Progenitor cell of endocrine pancreas (in vitro differentiated cells): ENCODE measurements at regions not wholly inside any gene's neighbourhood (a gene's known extent, or its start where the extent isn't known, plus 50 kb on each side); places are given as distances from the start of the nearest gene placed in this dataset.

Experiments
- DNase-seq: peaks from one replicate; pipeline ENCODE4 v3.0.0; 2021; ENCODE audit warnings: low spot score; ENCODE audit not compliant: unreplicated experiment
- H3K27ac Mint-ChIP-seq: 2 replicates; pipeline ENCODE4 v1.8.0; 2021; ENCODE audit warnings: mild to moderate bottlenecking, moderate library complexity, mixed read lengths
- H3K27me3 Mint-ChIP-seq: 2 replicates; pipeline ENCODE4 v1.8.0; 2021; ENCODE audit warnings: mixed read lengths
- H3K36me3 Mint-ChIP-seq: 2 replicates; pipeline ENCODE4 v1.8.0; 2022; ENCODE audit warnings: mixed read lengths; ENCODE audit not compliant: insufficient read depth
- H3K4me1 Mint-ChIP-seq: 2 replicates; pipeline ENCODE4 v1.8.0; 2021; ENCODE audit warnings: low read depth, mixed read lengths
- H3K4me3 Mint-ChIP-seq: 2 replicates; pipeline ENCODE4 v1.8.0; 2021; ENCODE audit warnings: low read depth, mild to moderate bottlenecking, moderate library complexity, mixed read lengths
- H3K9me3 Mint-ChIP-seq: 2 replicates; pipeline ENCODE4 v1.8.0; 2021; ENCODE audit warnings: low read depth, mixed read lengths
- TF ChIP-seq, protein P1 (sequence below): fragments of 200-600 bp; sonication (generic); IDR thresholded peaks from one replicate; pipeline ENCODE4 v1.5.0; 2021; ENCODE audit warnings: antibody characterized with exemption, mild to moderate bottlenecking; ENCODE audit not compliant: unreplicated experiment

DNA sequence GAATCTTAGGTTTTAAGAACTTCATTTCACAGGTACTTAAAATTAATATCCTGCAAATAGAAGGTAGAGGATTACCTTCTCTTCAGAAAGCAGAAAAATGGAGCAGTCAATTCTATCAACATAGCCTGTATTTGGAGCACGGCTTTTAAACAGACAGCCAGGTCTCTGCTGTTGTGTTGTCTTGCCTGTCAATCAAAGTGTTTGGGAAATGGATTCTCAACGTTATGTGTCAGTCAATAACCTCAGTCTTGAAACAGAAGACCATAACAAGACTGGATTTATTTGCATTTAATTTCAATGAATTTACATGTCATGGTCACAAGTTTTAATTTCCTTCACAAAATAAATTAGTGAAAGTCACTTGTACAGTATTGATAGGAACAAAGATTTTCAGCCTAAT, 51.9 kb upstream of the KRR1 start:
- H3K9me3 Mint-ChIP-seq = peaks cover 10% of the 10 kb centered on the region
- H3K4me1 Mint-ChIP-seq = peaks cover 27% of the 10 kb centered on the region
- TF ChIP-seq, protein P1, sequence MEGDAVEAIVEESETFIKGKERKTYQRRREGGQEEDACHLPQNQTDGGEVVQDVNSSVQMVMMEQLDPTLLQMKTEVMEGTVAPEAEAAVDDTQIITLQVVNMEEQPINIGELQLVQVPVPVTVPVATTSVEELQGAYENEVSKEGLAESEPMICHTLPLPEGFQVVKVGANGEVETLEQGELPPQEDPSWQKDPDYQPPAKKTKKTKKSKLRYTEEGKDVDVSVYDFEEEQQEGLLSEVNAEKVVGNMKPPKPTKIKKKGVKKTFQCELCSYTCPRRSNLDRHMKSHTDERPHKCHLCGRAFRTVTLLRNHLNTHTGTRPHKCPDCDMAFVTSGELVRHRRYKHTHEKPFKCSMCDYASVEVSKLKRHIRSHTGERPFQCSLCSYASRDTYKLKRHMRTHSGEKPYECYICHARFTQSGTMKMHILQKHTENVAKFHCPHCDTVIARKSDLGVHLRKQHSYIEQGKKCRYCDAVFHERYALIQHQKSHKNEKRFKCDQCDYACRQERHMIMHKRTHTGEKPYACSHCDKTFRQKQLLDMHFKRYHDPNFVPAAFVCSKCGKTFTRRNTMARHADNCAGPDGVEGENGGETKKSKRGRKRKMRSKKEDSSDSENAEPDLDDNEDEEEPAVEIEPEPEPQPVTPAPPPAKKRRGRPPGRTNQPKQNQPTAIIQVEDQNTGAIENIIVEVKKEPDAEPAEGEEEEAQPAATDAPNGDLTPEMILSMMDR = no peak
- peaks cover 7% of the 10 kb centered on the region for H3K36me3 Mint-ChIP-seq
- no peaks in the 10 kb centered on the region for H3K27me3 Mint-ChIP-seq
- no peak overlapping the region for H3K4me3 Mint-ChIP-seq
- H3K27ac Mint-ChIP-seq = no peak overlapping the region
- no peak for DNase-seq

DNA sequence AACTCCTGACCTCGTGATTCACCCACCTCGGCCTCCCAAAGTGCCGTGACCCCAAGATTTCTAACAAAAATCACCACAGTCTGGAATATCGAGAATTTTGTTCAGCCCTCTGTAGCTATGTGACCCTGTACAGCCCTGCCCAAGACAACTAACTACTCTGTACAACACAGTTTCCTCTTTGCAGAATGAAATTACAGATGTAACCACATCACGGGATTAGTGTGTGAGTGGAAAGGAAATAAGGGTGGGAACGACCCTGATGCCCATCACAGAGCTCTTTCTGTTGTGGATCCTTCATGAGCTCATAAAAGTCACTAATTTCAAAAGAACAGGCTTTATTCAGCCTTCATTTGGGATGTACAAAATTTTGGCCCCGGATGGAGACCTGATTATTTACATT, 50.5 kb upstream of the KRR1 start:
- peaks cover 37% of the 10 kb centered on the region for H3K4me1 Mint-ChIP-seq
- peaks cover 10% of the 10 kb centered on the region for H3K9me3 Mint-ChIP-seq
- peaks cover 7% of the 10 kb centered on the region for H3K36me3 Mint-ChIP-seq
- TF ChIP-seq, protein P1 = no peak
- H3K4me3 Mint-ChIP-seq = no peak overlapping the region
- DNase-seq = no peak
- H3K27ac Mint-ChIP-seq = no peak overlapping the region
- no peaks in the 10 kb centered on the region for H3K27me3 Mint-ChIP-seq
